Stimulated activated CD8-positive, alpha-beta memory T cell treated with anti-CD3 and anti-CD28 coated beads, Interleukin-2, amount 100 ng/mL, for 48 hours (primary cell): ENCODE measurements at regions not wholly inside any gene's neighbourhood (a gene's known extent, or its start where the extent isn't known, plus 50 kb on each side); places are given as distances from the start of the nearest gene placed in this dataset.

Experiments
- DNase-seq, 2 donors: peaks; one replicate each; pipeline ENCODE4 v3.0.0-alpha.2; 2020; ENCODE audit warnings: low read depth in 2 of 2

DNA sequence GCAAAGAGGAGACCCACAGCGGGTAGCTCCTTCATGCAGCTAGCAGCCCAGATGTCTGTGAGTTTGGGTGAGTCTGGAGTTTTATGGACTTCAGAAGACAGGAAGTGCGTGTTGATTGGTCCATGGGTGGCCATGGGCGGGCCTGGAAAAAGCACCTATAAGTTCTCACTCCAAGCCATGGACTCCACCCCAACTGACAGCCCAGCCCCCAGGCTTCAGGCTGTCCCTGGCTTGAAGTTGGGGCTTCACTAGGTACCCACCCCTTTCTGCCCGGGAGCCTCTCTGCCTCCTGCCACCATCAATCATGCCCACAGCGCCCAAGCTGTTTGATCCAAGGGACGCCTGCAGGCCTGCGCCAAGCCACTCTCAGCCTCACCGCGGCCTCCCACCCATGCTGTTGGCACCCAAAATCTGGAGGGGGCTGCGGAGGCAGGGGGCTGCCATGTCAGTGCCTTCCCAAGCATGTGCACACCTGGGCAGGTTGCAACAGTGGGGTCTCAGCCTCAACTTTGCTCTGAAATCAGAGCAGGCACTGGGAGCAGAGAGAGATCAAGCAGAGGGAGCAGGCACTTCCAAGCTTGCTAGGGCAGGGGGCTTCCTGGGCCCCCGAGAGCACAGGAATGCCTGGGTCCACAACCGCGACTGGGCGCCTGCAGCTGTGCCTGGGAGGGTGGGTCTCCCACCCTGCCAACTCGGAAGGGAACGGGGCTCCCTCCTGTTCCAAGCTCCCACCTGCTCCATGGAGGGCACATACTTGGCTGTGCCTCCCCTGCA, 1503.7 kb downstream of the CDH11 start:
- DNase-seq = no peak

DNA sequence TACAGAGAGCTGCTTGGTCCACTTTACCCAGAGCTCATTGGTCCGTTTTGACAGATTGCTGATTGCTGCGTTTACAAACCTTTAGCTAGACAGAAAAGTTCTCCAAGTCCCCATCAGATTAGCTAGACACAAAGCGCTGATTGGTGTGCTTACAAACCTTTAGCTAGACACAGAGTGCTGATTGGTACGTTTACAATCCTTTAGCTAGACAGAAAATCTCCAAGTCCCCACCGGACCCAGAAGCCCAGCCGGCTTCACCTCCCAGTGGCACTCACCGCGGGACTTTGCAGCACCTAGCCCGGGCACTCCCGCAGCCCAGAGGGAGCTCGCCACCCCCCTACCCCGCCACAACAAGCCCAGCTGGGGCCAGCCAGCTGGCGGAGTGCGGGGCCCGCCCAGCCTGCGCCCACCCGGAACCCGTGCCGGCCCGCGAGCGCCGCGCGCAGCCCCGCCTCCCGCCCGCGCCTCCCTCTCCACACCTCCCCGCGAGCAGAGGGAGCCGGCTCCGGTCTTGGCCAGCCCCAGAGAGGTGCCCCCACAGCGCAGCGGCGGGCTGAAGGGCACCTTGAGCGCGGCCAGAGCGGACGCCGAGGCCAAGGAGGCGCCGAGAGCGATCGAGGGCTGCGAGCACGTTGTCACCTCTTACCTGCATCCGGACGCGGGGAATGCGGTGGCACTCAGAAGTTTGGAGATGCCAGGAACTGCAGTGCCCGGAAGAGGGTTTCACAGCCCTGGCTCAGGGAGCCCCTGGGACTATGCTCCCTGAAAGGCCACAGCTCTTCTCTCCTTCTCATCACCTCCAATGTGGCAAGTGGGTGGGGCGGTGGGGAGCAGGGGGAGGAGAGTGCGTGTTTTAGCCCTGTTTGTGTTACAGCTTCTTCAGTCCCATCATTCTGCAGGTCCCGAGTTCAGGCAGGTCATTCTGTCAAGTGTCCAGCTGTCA, 1504.5 kb downstream of the CDH11 start:
- DNase-seq = no peak

DNA sequence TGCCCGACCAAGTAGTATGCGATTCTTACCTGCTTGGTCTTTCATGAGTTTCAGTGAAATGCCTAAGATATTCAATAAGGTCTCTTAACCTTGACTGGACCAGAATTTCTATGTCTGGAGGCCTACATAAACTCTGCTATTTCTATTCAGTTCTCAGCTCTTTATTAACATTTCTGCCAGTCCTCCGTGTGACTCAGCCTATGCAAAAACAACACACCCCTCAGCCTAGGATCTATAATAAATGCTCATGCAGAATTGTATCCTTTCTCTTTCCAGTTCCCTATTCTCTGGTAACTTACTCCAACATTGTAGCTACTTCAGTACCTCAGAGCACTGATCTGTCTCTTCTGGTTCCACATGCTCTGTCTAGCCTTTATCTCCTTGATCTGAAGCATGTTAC, 1507.4 kb downstream of the CDH11 start:
- no peak for DNase-seq

DNA sequence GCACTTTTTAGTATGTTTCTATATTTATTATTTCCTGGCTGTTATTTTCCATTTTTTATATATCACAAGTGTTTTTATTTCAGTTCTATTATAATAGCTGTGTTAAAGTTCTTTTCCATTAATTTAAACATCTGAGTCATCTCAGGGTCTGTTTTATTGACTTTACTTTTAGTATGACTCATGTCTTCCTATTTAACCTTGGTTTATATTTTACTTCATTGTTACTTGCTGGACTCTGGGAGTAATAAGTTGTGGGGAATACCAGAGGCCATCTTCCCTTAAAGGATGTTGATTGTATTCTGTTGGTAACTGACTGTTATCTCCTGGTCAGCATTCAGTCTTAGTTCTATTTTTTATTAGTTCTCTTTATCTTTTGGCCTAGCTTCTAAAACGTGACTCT, 1508.2 kb downstream of the CDH11 start:
- DNase-seq = no peak

DNA sequence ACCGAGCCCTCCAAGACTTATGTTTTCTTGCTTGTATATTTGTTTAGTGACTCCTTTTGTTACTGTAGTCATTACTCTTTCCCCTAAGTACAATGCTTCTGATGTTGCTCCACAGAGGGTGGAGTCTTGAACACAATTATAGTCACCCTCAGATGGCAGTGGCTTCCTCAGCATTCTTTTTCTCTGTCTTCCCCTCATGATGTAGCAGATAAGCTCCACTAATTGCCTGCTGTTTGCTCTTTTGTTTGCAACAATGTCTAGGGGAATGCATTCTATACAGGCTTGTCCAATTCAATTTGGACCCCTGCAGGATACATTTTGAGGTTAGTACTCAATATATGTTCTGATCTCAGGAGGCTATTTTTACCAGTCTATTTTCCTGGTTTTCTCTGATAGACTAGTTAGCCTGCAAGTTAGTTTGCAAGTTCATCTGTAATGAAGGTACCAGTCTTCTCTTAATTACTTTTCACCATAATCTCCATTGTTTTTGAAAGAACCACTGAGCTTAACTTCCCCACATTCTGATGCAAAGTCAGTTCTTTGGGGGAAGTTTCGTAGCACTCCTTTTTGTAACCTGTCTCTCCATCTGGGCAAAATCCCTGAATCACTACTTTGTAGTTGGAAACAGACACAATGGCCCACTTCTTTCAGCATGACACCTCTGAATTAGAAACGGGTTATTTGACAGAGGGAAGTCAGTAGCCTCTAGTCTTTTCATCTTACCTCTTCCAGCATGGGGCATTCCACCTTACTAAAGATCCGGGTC, 1509.2 kb downstream of the CDH11 start:
- DNase-seq = no peak

DNA sequence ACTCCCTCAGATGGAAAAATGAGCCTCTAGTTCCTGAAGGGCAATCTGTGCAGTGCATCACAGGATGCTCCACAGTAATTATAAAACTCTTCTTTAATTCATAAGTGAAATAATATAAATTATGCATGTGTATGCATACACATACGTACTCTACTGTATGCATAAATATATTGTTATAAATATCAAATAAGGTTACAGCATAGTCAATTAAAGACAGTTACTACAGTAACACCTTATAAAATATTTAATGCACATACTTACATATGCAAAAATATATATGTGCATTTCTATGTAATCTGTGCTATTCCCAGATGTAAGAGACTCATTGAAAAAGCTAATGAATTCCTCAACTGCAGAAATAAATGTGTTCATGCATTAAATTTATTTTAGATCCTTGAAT, 1515.1 kb downstream of the CDH11 start:
- DNase-seq = no peak

GRCh38 chr16:63602206-63602927, 1519.5 kb downstream of the CDH11 start:
- no peak for DNase-seq

- no peak for DNase-seq
These were observed 1525.1 kb downstream of the CDH11 start for GRCh38 chr16:63596716-63597115.

GRCh38 chr16:63592852-63593251, 1529.0 kb downstream of the CDH11 start:
- DNase-seq = no peak

DNA sequence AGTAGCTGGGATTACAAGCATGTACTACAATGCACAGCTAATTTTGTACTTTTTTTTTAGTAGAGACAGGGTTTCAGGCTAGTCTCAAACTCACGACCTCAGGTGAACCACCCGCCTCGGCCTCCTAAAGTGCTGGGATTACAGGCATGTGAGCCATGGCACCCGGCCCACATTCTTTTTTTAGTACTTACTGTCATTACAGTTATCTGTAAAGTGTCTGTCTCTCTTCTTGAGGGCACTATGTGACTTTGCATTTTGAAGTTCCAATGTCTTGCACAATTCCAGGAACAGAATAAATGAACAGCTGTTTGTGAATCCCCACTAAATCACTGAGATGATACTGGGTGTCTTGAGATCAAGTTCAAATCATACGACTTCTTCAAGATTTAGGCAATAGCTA, 1540.3 kb downstream of the CDH11 start:
- DNase-seq = no peak

DNA sequence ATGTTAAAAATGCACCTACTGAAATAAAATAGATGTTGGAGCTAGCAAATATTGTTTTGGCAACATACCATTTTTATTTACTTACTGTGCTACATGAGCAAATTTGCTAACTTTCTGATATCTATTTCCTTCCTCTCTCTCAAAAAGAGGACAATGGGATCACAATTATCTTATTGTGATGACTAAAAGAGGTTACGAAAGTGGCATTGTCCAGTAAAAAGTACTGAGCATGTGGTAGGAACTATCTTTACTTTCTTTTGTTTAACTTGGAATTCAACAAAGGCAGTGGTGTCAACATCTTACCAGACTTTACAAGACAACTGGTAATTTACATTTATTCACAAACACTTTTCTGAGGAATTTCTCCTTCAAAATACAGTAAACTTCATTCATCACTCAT, 1542.6 kb upstream of the CDH8 start:
- no peak for DNase-seq

DNA sequence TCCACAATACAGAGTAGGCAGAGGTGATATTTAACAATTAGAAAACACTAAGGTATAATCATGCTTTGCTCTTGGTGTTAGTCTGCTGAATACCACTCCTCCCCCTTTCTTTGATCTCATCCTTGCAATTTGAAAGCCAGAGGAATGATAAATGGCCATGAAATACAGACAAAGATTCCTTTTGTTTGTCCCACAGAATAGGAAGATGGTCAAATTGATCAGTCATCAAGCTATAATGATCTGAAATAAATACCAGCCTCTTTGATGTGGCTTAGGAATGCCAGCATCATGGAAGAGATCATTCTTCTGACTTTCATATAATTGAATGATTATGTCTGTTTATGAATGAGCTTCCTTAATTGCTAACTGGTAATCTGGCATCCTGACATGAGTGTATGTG, 1541.7 kb upstream of the CDH8 start:
- DNase-seq = no peak

DNA sequence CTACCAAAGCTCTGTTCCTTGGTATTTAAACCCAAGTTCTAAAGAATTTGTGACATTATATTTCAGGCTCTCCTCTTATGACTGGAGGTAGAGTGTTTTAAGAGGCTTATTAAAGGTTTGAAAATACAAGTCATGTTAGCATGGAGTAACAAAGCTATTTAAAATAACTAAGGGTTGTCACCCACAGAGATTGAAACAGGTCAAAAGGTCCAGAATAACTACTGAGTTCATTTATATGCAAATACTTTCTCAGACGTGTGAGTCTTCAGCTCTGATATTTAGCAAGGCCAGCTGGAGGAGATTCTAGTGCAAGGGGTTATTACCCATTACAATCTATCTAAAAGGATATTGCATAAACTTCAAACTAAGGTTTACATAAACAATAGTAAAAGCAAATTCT, 1538.8 kb upstream of the CDH8 start:
- no peak for DNase-seq

- DNase-seq = no peak
These were observed 1531.9 kb upstream of the CDH8 start for GRCh38 chr16:63568164-63568563.

- DNase-seq = no peak
These were observed 1527.7 kb upstream of the CDH8 start for GRCh38 chr16:63563819-63564505.

- no peak for DNase-seq
These were observed 1517.7 kb upstream of the CDH8 start for GRCh38 chr16:63553980-63554379.

GRCh38 chr16:63539276-63539675, 1503.0 kb upstream of the CDH8 start:
- no peak for DNase-seq

- no peak for DNase-seq
These were observed 1494.7 kb upstream of the CDH8 start for GRCh38 chr16:63530974-63531373.

- DNase-seq = no peak
These were observed 1494.0 kb upstream of the CDH8 start for GRCh38 chr16:63530208-63530607.

GRCh38 chr16:63527404-63527803, 1491.2 kb upstream of the CDH8 start:
- no peak for DNase-seq

DNA sequence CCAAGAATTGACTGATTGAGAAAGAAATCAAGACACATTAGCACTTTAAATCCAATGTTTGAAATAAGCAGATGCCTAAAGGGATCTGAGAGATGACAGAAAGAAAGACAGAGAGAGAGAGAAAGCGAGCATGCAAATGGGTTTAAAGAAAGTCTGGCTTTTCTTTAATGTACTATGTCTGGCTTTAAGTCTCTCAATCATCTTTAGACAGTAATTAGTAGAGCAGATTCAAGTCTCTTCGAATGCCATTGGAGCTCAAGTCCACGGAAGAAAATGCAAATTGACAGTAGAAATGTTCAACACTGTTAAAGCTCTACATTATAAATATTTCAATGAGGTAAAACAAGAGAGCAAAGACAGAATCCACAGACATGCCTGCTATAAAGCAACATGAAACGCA, 1480.2 kb upstream of the CDH8 start:
- no peak for DNase-seq
